Breast epithelium (tissue), 3 donors: ENCODE measurements at regions not wholly inside any gene's neighbourhood (a gene's known extent, or its start where the extent isn't known, plus 50 kb on each side); places are given as distances from the start of the nearest gene placed in this dataset.

ENCODE experiments used
- POLR2A ChIP-seq: fragments of 450-650 bp; IDR thresholded peaks from one replicate; pipeline ENCODE4 v1.6.1; 2016; ENCODE audit warnings: antibody characterized with exemption, mild to moderate bottlenecking, moderate library complexity
- TF ChIP-seq, protein P1 (sequence below), 3 donors: fragments of 450-650 bp; IDR thresholded peaks; one replicate each; pipeline ENCODE4 v1.5.1; 2016 to 2017; ENCODE audit warnings: antibody characterized with exemption in 3 of 3, mild to moderate bottlenecking in 3 of 3, moderate library complexity in 3 of 3

DNA sequence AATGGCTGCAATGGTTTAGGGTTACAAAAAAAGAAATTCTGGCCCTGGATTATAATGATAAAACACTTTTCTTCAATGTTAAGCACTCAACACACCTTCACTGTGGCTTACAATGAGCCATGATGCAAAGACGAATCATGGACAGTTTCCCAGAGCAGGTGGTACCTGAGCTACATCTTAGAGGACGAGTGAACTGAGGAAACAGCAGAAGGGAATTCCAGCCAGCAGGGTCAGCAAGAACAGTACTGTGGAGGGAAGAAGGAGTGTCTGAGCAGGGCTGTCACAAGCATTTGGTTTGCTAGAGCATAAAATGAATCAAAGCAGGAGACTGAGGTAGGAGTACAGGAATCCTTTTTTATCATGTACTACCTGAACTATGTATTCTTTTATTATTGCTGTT lies 332.8 kb upstream of the C11orf87 start:
- TF ChIP-seq, protein P1, sequence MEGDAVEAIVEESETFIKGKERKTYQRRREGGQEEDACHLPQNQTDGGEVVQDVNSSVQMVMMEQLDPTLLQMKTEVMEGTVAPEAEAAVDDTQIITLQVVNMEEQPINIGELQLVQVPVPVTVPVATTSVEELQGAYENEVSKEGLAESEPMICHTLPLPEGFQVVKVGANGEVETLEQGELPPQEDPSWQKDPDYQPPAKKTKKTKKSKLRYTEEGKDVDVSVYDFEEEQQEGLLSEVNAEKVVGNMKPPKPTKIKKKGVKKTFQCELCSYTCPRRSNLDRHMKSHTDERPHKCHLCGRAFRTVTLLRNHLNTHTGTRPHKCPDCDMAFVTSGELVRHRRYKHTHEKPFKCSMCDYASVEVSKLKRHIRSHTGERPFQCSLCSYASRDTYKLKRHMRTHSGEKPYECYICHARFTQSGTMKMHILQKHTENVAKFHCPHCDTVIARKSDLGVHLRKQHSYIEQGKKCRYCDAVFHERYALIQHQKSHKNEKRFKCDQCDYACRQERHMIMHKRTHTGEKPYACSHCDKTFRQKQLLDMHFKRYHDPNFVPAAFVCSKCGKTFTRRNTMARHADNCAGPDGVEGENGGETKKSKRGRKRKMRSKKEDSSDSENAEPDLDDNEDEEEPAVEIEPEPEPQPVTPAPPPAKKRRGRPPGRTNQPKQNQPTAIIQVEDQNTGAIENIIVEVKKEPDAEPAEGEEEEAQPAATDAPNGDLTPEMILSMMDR (IDR thresholded peaks at IDR 0.05), result no peak
- no peak for TF ChIP-seq POLR2A
